ENCODE measurements at regions not wholly inside any gene's neighbourhood (a gene's known extent, or its start where the extent isn't known, plus 50 kb on each side); places are given as distances from the start of the nearest gene placed in this dataset.

DNA sequence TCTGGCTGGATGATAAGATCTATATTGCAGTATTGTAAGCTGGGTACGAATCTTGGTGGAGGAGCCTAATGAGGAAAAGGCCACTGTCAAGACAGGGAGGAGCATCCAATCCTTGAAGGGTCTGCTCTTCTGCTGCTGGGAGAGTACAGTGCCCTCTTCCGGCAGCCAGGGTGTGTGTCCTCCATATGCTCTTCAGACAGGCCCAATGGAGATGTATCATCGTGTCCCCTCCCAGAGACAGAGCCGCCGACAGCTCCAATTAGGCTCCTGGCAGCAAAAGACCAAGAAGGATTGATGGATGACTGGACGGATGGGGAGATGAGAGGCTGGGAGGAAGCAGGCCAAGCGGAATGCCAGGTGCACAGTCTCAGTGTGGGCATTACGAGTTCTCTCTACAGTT, 51.6 kb upstream of the PIWIL1 start:
- Histone ChIP-seq H3K4me1 (ENCODE audit: insufficient read depth, low read length) (no peaks in the 10 kb centered on the region), H4K20me1 (ENCODE audit: insufficient read depth, low read length) (no peaks in the 10 kb centered on the region), H3K36me3 (ENCODE audit: insufficient read depth, low read length) (no peaks in the 10 kb centered on the region), H2AFZ (ENCODE audit: low read length) (no peak overlapping the region), H3K4me3 (ENCODE audit: insufficient read depth, low read length) (no peak overlapping the region), H3K27me3 (ENCODE audit: insufficient read depth, low read length) (no peaks in the 10 kb centered on the region), H3K4me2 (ENCODE audit: insufficient read depth, low read length) (no peak overlapping the region), H3K9me3 (ENCODE audit: low read depth, low read length) (no peaks in the 10 kb centered on the region), H3K27ac (ENCODE audit: low read depth, low read length) (no peak overlapping the region), H3K79me2 (ENCODE audit: insufficient read depth, low read length) (no peaks in the 10 kb centered on the region)
- TF ChIP-seq CTCF (IDR thresholded peaks at IDR 0.05; ENCODE audit: extremely low read depth, low read depth, low read length), result no peak
- no peak for DNase-seq (ENCODE audit: insufficient read length, low spot score, missing footprints)

DNA sequence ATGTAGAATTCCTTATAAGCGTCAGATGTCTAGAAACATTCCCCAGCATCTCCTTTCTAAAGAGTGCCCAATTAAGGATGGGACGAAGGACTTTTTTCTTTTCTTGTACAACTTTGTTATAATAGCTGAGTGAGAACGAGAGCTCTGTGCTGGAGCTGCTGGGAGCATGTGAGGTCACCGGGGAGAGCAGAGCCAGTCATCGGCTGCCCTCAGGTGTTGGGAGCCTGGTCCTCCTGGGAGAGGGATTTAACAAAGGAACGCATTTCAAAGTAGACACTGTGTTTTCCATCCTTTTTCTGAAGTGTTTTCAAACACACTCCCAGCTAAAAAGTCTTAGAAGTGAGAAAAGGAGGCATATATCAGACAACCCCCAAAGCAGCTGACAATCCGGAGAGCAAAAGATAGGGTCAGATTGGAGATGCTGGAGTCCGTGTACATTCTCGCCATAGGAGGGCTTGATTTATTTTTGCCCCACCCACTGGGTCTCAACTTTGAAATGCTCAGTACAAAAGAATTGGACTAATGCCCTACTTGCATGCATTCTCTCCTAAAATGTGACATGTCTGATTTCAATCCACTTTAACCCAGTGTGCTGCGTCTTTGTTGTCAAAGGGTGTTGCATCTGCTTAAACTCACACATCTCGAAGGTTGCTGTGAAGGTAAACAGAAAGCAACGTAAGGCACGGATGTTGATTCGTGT, 50.8 kb upstream of the PIWIL1 start:
- Histone ChIP-seq H3K4me2 (ENCODE audit: insufficient read depth, low read length) (no peak overlapping the region), H3K79me2 (ENCODE audit: insufficient read depth, low read length) (no peaks in the 10 kb centered on the region), H3K4me1 (ENCODE audit: insufficient read depth, low read length) (no peaks in the 10 kb centered on the region), H3K36me3 (ENCODE audit: insufficient read depth, low read length) (no peaks in the 10 kb centered on the region), H3K9me3 (ENCODE audit: low read depth, low read length) (no peaks in the 10 kb centered on the region), H2AFZ (ENCODE audit: low read length) (no peak overlapping the region), H3K4me3 (ENCODE audit: insufficient read depth, low read length) (no peak overlapping the region), H4K20me1 (ENCODE audit: insufficient read depth, low read length) (no peaks in the 10 kb centered on the region), H3K27me3 (ENCODE audit: insufficient read depth, low read length) (no peaks in the 10 kb centered on the region), H3K27ac (ENCODE audit: low read depth, low read length) (no peak overlapping the region)
- DNase-seq (ENCODE audit: insufficient read length, low spot score, missing footprints), result no peak
- no peak for TF ChIP-seq CTCF (IDR thresholded peaks at IDR 0.05; ENCODE audit: extremely low read depth, low read depth, low read length)

Data from osteoblast (primary cell).